ENCODE measurements at regions not wholly inside any gene's neighbourhood (a gene's known extent, or its start where the extent isn't known, plus 50 kb on each side); places are given as distances from the start of the nearest gene placed in this dataset.

DNA sequence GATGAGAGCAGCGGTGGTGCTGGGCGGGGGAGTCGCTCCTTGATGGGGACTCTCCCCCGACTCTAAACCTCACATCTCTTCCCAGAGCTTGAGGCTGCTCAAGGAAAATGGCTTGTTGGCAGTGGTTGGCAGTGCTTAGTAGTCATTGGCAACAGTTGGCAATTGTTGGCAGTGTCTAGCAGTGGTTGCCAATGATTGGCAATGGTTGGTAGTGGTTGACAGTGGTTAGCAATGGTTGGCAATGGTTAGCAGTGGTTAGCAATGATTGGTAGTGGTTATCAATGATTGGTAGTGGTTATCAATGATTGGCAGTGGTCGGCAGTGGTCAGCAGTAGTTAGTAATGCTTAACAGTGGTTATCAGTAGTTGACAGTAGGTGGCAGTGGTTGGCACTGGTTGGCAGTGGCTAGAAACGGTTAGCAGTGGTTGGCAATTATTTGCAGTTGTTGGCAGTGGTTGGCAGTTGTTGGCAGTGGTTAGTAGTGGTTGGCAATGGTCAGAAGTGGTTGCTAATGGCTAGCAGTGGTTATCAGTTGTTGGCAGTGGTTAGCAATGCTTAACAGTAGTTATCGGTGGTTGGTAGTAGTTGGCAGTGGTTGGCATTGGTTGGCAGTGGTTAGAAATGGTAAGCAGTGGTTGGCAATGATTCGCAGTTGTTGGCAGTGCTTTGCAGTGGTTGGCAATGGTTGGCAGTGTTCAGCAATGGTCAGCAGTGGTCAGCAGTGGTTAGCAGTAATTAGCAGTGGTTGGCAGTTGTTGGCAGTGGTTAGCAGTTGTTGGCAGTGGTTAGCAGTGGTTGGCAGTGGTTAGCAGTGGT lies 85.4 kb upstream of the OTOS start:
- Histone ChIP-seq H3K4me3 (ENCODE audit: low read length in 3 of 3) (no peak overlapping the region), H3K9me3 (ENCODE audit: control insufficient read depth in 3 of 3, low read length in 3 of 3) (peaks cover 0 to 5% (median 0%) of the 10 kb centered on the region in 3 donors), H3K9ac (ENCODE audit: low read depth in 1 of 3, low read length in 3 of 3) (no peak overlapping the region), H3K27me3 (ENCODE audit: control insufficient read depth in 3 of 3, insufficient read depth in 3 of 3, low read length in 3 of 3) (peaks cover 0 to 4% (median 0%) of the 10 kb centered on the region in 3 donors), H3K27ac (ENCODE audit: low read depth, low read length) (no peak overlapping the region), H3K36me3 (ENCODE audit: control insufficient read depth in 3 of 3, insufficient read depth in 3 of 3, low read length in 3 of 3) (no peaks in the 10 kb centered on the region), H3K4me1 (ENCODE audit: control insufficient read depth in 3 of 3, insufficient read depth in 3 of 3, low read length in 3 of 3) (peaks cover 0 to 17% (median 17%) of the 10 kb centered on the region in 3 donors)

DNA sequence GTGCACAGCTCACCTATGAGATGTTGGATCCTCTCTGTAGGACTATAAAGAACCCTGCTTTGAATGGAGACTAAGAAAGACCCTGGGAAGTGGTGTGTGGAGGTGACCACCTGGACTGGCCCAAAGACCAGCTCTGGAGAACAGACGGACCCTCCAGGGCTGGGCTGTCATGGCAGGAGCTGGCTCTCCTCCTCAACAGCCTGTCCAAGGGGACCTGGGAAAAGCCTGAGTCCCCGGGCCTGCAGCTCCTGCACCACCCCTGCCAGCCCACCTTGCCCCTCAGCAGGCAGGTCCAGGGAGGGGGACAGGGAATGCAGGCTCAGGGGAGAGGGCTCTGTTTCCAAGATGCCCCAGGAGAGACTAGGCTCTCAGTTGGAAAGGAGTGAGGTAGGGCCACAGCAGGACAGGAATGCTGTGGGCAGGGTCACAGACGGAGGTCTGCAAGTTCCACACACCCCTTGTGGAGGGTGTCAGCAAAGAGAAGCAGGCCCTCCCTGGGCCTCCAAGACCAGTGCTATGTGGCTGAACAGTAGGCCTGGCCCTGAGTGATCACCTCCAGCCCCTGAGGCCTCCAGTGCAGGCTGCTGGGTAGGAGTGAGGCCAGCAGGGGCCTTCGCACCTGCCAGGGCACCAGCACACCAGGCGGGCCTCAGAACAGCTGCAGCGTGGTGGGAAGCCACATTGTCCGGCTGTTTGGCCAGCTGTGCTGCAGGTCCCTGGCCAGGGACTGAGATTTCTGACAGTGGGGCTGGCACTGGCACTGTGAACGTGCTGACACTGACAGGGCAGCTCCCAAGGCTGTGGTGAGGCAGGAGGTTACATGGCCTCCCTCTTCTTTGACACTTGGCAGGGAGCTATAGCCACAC lies 86.4 kb upstream of the OTOS start:
- H3K36me3 ChIP-seq (ENCODE audit: control insufficient read depth in 3 of 3, insufficient read depth in 3 of 3, low read length in 3 of 3) = no peaks in the 10 kb centered on the region
- H3K9ac ChIP-seq (ENCODE audit: low read depth in 1 of 3, low read length in 3 of 3) = no peak overlapping the region
- peaks cover 0 to 4% (median 0%) of the 10 kb centered on the region in 3 donors for H3K27me3 ChIP-seq (ENCODE audit: control insufficient read depth in 3 of 3, insufficient read depth in 3 of 3, low read length in 3 of 3)
- peaks cover 0 to 17% (median 17%) of the 10 kb centered on the region in 3 donors for H3K4me1 ChIP-seq (ENCODE audit: control insufficient read depth in 3 of 3, insufficient read depth in 3 of 3, low read length in 3 of 3)
- H3K27ac ChIP-seq (ENCODE audit: low read depth, low read length) = peak overlapping the region; percentile 14
- H3K4me3 ChIP-seq (ENCODE audit: low read length in 3 of 3) = no peak overlapping the region
- peaks cover 0 to 5% (median 0%) of the 10 kb centered on the region in 3 donors for H3K9me3 ChIP-seq (ENCODE audit: control insufficient read depth in 3 of 3, low read length in 3 of 3)

DNA sequence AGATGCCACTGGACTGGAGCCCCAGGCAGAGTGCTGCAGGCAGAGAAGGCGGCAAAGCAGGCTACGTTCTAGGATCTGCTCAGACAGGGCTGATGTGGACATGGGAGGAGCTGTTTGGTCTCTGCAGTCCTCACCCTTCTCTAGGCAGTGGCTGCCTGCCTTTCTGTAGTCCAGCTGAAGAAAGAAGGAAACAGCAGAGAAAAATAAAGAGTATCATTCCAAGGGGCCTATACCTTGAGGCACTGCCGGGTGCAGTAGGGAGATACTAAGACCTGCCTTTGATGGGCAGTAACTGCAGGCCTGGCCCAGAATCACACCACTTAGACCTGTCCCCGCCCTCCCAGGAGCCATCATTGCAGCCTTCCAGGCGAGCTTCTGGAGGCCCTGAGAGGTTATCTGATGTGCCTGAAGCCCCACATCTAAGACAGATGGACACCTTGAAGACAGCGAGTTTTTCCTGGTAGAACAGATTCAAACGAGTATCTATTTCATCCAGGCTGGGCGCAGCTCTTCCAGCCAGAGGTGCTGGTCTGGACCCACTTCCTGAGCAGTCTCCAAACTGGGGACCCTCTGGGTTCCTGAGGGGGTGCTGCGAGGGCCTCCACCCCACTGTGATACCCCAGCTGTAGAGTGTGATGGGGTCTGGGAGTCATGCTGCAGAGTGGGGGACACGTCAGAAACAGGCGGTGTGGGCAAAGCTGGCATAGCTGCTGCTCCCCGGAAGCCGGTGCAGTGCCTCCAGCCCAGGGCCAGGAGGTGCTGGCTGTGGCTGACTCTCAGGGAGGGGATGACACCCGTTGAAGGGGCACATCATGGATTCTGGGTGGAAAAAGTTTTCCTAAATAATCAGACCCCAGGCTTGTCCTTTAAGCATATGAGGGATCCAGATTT lies 87.3 kb upstream of the OTOS start:
- Histone ChIP-seq H3K36me3 (ENCODE audit: control insufficient read depth in 3 of 3, insufficient read depth in 3 of 3, low read length in 3 of 3) (no peaks in the 10 kb centered on the region), H3K27me3 (ENCODE audit: control insufficient read depth in 3 of 3, insufficient read depth in 3 of 3, low read length in 3 of 3) (peaks cover 0 to 4% (median 0%) of the 10 kb centered on the region in 3 donors), H3K27ac (ENCODE audit: low read depth, low read length) (peak overlapping the region; percentile 14), H3K9ac (ENCODE audit: low read depth in 1 of 3, low read length in 3 of 3) (peak overlapping the region; percentile 10 to 34 (median 16)), H3K4me3 (ENCODE audit: low read length in 3 of 3) (no peak overlapping the region), H3K4me1 (ENCODE audit: control insufficient read depth in 3 of 3, insufficient read depth in 3 of 3, low read length in 3 of 3) (peaks cover 0 to 22% (median 19%) of the 10 kb centered on the region in 3 donors), H3K9me3 (ENCODE audit: control insufficient read depth in 3 of 3, low read length in 3 of 3) (peaks cover 0 to 5% (median 0%) of the 10 kb centered on the region in 3 donors)

DNA sequence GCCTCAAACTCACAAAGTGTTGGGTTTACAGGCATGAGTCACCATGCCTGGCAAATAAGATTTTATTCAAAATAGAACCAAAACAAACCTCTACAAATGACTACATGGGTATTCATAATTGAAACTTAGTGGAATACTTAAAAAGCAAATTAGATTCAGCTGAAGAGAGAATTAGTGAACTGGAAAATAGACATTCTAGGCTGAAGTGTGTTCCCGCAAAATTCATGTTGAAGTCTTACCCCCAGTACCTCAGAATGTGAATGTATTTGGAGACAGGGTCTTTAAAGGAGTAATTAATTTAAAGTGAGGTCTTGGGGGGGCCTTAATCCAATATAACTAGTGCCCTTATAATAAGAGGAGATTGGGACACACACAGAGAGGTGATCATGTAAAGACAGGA lies 88.5 kb upstream of the OTOS start:
- no peak overlapping the region for H3K9ac ChIP-seq (ENCODE audit: low read depth in 1 of 3, low read length in 3 of 3)
- peaks cover 0 to 4% (median 0%) of the 10 kb centered on the region in 3 donors for H3K27me3 ChIP-seq (ENCODE audit: control insufficient read depth in 3 of 3, insufficient read depth in 3 of 3, low read length in 3 of 3)
- H3K36me3 ChIP-seq (ENCODE audit: control insufficient read depth in 3 of 3, insufficient read depth in 3 of 3, low read length in 3 of 3) = no peaks in the 10 kb centered on the region
- no peak overlapping the region for H3K4me3 ChIP-seq (ENCODE audit: low read length in 3 of 3)
- H3K4me1 ChIP-seq (ENCODE audit: control insufficient read depth in 3 of 3, insufficient read depth in 3 of 3, low read length in 3 of 3) = peaks cover 0 to 25% (median 22%) of the 10 kb centered on the region in 3 donors
- peaks cover 0 to 5% (median 0%) of the 10 kb centered on the region in 3 donors for H3K9me3 ChIP-seq (ENCODE audit: control insufficient read depth in 3 of 3, low read length in 3 of 3)
- no peak overlapping the region for H3K27ac ChIP-seq (ENCODE audit: low read depth, low read length)

DNA sequence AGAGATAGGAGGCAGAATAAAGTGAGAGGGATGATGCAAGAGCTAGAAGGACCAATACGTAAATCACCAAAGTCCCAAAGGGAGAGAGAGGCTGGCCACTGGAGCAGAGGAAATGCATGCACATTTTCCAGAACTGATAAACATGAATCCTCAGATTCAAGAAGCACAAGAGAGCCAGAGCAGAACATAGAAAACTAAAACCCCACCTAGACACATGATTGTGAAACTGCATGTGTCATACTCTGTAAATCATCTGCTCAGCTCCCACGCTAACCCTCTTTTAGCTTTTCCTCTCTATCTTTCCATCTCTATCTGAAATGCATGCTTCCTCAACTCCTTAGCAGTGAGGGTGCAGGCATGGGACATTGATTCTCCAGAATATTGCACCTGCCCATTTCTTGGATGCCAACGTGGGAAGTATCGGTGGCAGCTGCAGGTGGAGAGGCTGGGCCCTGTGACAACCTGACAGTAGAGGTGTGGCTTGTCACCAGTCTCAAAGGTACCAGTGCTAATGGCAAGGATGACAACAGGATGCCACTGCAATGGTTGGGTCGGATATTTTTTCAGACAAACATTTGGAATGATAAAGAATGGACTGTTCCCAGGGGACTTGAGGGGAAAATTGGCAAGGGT lies 89.3 kb upstream of the OTOS start:
- Histone ChIP-seq H3K4me1 (ENCODE audit: control insufficient read depth in 3 of 3, insufficient read depth in 3 of 3, low read length in 3 of 3) (peaks cover under 1 to 32% (median 29%) of the 10 kb centered on the region in 3 donors), H3K27ac (ENCODE audit: low read depth, low read length) (no peak overlapping the region), H3K27me3 (ENCODE audit: control insufficient read depth in 3 of 3, insufficient read depth in 3 of 3, low read length in 3 of 3) (peaks cover 0 to 4% (median 0%) of the 10 kb centered on the region in 3 donors), H3K4me3 (ENCODE audit: low read length in 3 of 3) (no peak overlapping the region), H3K36me3 (ENCODE audit: control insufficient read depth in 3 of 3, insufficient read depth in 3 of 3, low read length in 3 of 3) (no peaks in the 10 kb centered on the region), H3K9ac (ENCODE audit: low read depth in 1 of 3, low read length in 3 of 3) (no peak overlapping the region), H3K9me3 (ENCODE audit: control insufficient read depth in 3 of 3, low read length in 3 of 3) (peaks cover 0 to 5% (median 0%) of the 10 kb centered on the region in 3 donors)

DNA sequence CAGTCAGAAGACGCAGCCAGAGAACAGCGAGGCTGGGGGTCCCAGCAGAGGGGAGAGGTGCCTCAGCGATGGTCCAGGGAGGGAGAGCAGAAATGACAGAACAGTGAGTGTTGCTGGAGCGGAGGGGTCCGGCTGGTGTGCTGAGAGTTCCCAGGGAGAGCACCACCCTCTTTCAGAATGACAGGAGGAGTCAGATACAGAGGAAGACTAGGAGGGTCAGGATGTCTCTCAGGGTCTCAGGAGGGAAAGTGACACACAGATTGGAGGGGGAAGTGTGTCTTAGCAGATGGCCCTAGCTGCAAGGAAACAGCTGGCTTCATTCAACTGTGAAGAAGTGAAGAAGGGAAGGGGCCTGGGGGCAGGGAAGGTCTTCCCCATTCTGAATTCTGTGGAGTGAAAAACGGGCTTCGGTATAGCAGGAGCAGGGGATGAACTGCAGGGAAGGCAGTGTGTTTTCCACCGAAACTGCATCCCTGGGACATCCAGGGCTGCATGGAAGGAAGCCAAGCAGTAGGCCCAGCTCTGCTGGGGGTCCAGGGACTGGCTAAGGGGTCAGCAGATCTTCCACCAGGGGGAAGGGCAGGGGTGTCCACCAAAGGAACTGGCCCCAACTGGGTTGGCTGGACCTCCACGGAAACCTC lies 90.0 kb upstream of the OTOS start:
- H3K9me3 ChIP-seq (ENCODE audit: control insufficient read depth in 3 of 3, low read length in 3 of 3) = peaks cover 0 to 5% (median 0%) of the 10 kb centered on the region in 3 donors
- peaks cover 8 to 39% (median 36%) of the 10 kb centered on the region in 3 donors for H3K4me1 ChIP-seq (ENCODE audit: control insufficient read depth in 3 of 3, insufficient read depth in 3 of 3, low read length in 3 of 3)
- H3K9ac ChIP-seq (ENCODE audit: low read depth in 1 of 3, low read length in 3 of 3) = no peak overlapping the region
- H3K4me3 ChIP-seq (ENCODE audit: low read length in 3 of 3) = no peak overlapping the region
- no peaks in the 10 kb centered on the region for H3K27me3 ChIP-seq (ENCODE audit: control insufficient read depth in 3 of 3, insufficient read depth in 3 of 3, low read length in 3 of 3)
- H3K27ac ChIP-seq (ENCODE audit: low read depth, low read length) = no peak overlapping the region
- H3K36me3 ChIP-seq (ENCODE audit: control insufficient read depth in 3 of 3, insufficient read depth in 3 of 3, low read length in 3 of 3) = no peaks in the 10 kb centered on the region

DNA sequence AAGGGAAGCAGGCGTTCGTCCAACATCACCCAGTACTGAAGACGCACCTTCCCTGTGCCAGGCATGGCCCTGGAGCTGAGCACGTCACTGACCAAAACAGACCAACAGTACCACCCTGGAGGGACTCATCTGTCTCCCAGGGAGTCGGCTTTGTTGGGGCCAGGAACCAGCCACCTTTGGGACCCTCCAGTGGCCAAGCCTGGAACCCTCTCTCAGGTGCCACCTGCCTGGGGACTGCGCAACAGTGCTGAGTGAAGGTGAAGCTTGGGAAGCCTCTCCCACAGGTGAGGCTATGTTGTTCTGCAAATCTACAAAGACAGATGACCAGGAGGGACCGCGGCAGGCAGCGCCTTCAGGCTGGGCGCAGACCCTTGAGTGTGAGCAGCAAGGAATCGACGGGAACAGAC lies 91.4 kb upstream of the OTOS start:
- H3K4me3 ChIP-seq (ENCODE audit: low read length in 3 of 3) = no peak overlapping the region
- H3K9ac ChIP-seq (ENCODE audit: low read depth in 1 of 3, low read length in 3 of 3) = no peak overlapping the region
- no peaks in the 10 kb centered on the region for H3K36me3 ChIP-seq (ENCODE audit: control insufficient read depth in 3 of 3, insufficient read depth in 3 of 3, low read length in 3 of 3)
- no peak overlapping the region for H3K27ac ChIP-seq (ENCODE audit: low read depth, low read length)
- no peaks in the 10 kb centered on the region for H3K27me3 ChIP-seq (ENCODE audit: control insufficient read depth in 3 of 3, insufficient read depth in 3 of 3, low read length in 3 of 3)
- H3K4me1 ChIP-seq (ENCODE audit: control insufficient read depth in 3 of 3, insufficient read depth in 3 of 3, low read length in 3 of 3) = peaks cover 22 to 50% (median 45%) of the 10 kb centered on the region in 3 donors
- peaks cover 0 to 5% (median 0%) of the 10 kb centered on the region in 3 donors for H3K9me3 ChIP-seq (ENCODE audit: control insufficient read depth in 3 of 3, low read length in 3 of 3)

DNA sequence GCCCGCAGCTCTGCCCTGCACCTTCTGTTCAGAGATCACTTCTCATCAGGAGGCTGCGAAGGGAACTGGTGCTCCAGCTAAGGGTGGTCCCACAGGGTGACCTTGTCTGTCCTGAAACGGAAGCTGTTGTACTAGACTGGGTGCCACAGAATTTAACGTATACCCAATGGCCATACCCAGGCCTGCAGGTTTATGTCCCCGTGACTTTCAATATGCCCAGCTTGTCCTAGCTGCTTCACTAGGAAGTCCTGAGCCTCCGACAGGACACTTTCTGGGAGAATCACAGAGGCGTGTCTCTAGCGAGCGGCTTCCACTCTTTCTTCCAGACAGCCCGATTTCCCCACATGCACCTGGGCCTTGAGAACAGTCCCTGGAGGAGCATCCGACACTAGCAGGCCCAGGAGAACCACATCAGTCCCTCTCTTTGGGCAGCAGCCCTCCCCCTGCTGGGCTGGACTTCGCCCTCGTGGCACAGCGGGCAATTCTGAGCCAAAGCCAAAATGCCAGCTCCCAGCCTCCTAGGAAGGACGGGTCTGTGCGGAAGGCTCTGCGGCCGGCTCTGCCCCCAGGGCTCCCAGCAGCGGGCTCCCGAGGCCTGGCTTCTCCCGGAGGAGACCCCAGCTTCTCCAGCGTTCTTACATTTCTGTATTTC lies 91.9 kb upstream of the OTOS start:
- Histone ChIP-seq H3K4me1 (ENCODE audit: control insufficient read depth in 3 of 3, insufficient read depth in 3 of 3, low read length in 3 of 3) (peaks cover 22 to 46% (median 41%) of the 10 kb centered on the region in 3 donors), H3K9me3 (ENCODE audit: control insufficient read depth in 3 of 3, low read length in 3 of 3) (peaks cover 0 to 5% (median 0%) of the 10 kb centered on the region in 3 donors), H3K27me3 (ENCODE audit: control insufficient read depth in 3 of 3, insufficient read depth in 3 of 3, low read length in 3 of 3) (no peaks in the 10 kb centered on the region), H3K27ac (ENCODE audit: low read depth, low read length) (peak overlapping the region; percentile 54), H3K4me3 (ENCODE audit: low read length in 3 of 3) (no peak overlapping the region), H3K36me3 (ENCODE audit: control insufficient read depth in 3 of 3, insufficient read depth in 3 of 3, low read length in 3 of 3) (no peaks in the 10 kb centered on the region), H3K9ac (ENCODE audit: low read depth in 1 of 3, low read length in 3 of 3) (peak overlapping the region in 2 of 3 donors; percentile 53 to 70)
